OCI-LY3 (cell line): ENCODE measurements at regions not wholly inside any gene's neighbourhood (a gene's known extent, or its start where the extent isn't known, plus 50 kb on each side); places are given as distances from the start of the nearest gene placed in this dataset.

Experiments used
- EZH2phosphoT487 ChIP-seq: fragments of 200-600 bp; shearing (Covaris generic); IDR thresholded peaks from 2 replicates; pipeline ENCODE4 v1.6.1; 2018; ENCODE audit warnings: antibody characterized with exemption, mixed run types, low read depth
- TF ChIP-seq, protein P1 (sequence below): fragments of 200-600, 300-600 bp; sonication (generic); IDR thresholded peaks from 2 replicates; pipeline ENCODE4 v1.5.1; 2014; ENCODE audit warnings: antibody characterized with exemption, low read length, low read depth

DNA sequence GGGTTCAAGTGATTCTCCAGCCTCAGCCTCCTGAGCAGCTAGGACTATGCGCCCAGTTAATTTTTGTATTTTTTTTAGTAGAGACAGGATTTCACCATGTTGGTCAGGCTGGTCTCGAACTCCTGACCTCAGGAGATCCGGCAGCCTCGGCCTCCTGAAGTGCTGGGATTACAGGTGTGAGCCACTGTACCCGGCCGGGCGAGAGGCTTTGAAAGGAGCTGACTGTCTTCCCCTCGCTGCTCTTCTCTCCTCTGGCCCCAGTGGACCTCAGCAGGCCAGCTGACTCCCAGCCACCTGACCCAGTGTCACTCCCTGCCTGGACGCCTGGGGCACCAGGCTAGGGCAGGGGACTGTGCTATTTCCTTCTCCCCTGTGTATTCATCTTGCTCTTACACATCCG, 89.5 kb upstream of the ANKRD55 start:
- TF ChIP-seq, protein P1, sequence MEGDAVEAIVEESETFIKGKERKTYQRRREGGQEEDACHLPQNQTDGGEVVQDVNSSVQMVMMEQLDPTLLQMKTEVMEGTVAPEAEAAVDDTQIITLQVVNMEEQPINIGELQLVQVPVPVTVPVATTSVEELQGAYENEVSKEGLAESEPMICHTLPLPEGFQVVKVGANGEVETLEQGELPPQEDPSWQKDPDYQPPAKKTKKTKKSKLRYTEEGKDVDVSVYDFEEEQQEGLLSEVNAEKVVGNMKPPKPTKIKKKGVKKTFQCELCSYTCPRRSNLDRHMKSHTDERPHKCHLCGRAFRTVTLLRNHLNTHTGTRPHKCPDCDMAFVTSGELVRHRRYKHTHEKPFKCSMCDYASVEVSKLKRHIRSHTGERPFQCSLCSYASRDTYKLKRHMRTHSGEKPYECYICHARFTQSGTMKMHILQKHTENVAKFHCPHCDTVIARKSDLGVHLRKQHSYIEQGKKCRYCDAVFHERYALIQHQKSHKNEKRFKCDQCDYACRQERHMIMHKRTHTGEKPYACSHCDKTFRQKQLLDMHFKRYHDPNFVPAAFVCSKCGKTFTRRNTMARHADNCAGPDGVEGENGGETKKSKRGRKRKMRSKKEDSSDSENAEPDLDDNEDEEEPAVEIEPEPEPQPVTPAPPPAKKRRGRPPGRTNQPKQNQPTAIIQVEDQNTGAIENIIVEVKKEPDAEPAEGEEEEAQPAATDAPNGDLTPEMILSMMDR: no peak
- no peak for TF ChIP-seq EZH2phosphoT487
